RWPE2 (cell line): ENCODE measurements at regions not wholly inside any gene's neighbourhood (a gene's known extent, or its start where the extent isn't known, plus 50 kb on each side); places are given as distances from the start of the nearest gene placed in this dataset.
A peak's percentile ranks its signal among the peaks of the same experiment; 100 is the strongest.

Experiments used
- ATAC-seq: fragments of 200-7000 bp; cut with Tn5 transposase; 3 replicates; pipeline ENCODE4 v1.9.1; 2021; ENCODE audit warnings: low read depth
- DNase-seq: peaks from one replicate; pipeline ENCODE4 v3.0.0-alpha.2; 2020; ENCODE audit warnings: low spot score
- H3K27ac ChIP-seq: fragments of 450-650 bp; 2 replicates; pipeline ENCODE4 v1.5.1; 2017; ENCODE audit warnings: mild to moderate bottlenecking; ENCODE audit not compliant: poor library complexity, severe bottlenecking
- H3K27me3 ChIP-seq: fragments of 250-450 bp; sonication (Bioruptor Pico); 2 replicates; pipeline ENCODE4 v1.5.1; 2021; ENCODE audit warnings: mild to moderate bottlenecking, moderate library complexity; ENCODE audit not compliant: insufficient read depth, poor library complexity, severe bottlenecking
- H3K36me3 ChIP-seq: fragments of 250-450 bp; sonication (Bioruptor Pico); 2 replicates; pipeline ENCODE4 v1.5.1; 2020; ENCODE audit warnings: low read depth, mild to moderate bottlenecking, moderate library complexity
- H3K4me1 ChIP-seq: fragments of 250-450 bp; sonication (Bioruptor Pico); 2 replicates; pipeline ENCODE4 v1.5.1; 2021; ENCODE audit warnings: mild to moderate bottlenecking, moderate library complexity; ENCODE audit not compliant: insufficient read depth, poor library complexity, severe bottlenecking
- H3K4me3 ChIP-seq: fragments of 250-450 bp; sonication (Bioruptor Pico); 2 replicates; pipeline ENCODE4 v1.5.1; 2021; ENCODE audit warnings: mild to moderate bottlenecking, moderate library complexity; ENCODE audit not compliant: severe bottlenecking
- H3K9me3 ChIP-seq: fragments of 250-450 bp; sonication (Bioruptor Pico); 2 replicates; pipeline ENCODE4 v1.5.1; 2021; ENCODE audit warnings: mild to moderate bottlenecking, moderate library complexity; ENCODE audit not compliant: severe bottlenecking
- CTCF ChIP-seq: fragments of 450-650 bp; IDR thresholded peaks from one replicate; pipeline ENCODE4 v1.5.1; 2017; ENCODE audit warnings: mild to moderate bottlenecking, moderate library complexity; ENCODE audit not compliant: poor library complexity, severe bottlenecking

GRCh38 chr4:174434455-174434854 lies 87.8 kb downstream of the HPGD start:
- Histone ChIP-seq H3K9me3 (no peaks in the 10 kb centered on the region), H3K4me3 (no peak overlapping the region), H3K27me3 (no peaks in the 10 kb centered on the region), H3K36me3 (no peaks in the 10 kb centered on the region), H3K27ac (no peak overlapping the region), H3K4me1 (peaks cover 14% of the 10 kb centered on the region)
- ATAC-seq (no peak), DNase-seq (no peak)
- no peak for TF ChIP-seq CTCF

- Histone ChIP-seq H3K27ac (no peak overlapping the region), H3K9me3 (no peaks in the 10 kb centered on the region), H3K4me1 (no peaks in the 10 kb centered on the region), H3K36me3 (no peaks in the 10 kb centered on the region), H3K27me3 (no peaks in the 10 kb centered on the region), H3K4me3 (no peak overlapping the region)
- no peak for TF ChIP-seq CTCF
- DNase-seq (no peak), ATAC-seq (no peak)
Measured at GRCh38 chr4:174430576-174430975, 91.7 kb downstream of the HPGD start.

GRCh38 chr4:174429701-174430410 lies 92.4 kb downstream of the HPGD start:
- no peak for ATAC-seq
- no peak for DNase-seq
- Histone ChIP-seq H3K4me3 (no peak overlapping the region), H3K4me1 (no peaks in the 10 kb centered on the region), H3K9me3 (no peaks in the 10 kb centered on the region), H3K36me3 (no peaks in the 10 kb centered on the region), H3K27me3 (no peaks in the 10 kb centered on the region), H3K27ac (no peak overlapping the region)
- TF ChIP-seq CTCF = no peak

- H3K9me3 ChIP-seq = no peaks in the 10 kb centered on the region
- no peak overlapping the region for H3K27ac ChIP-seq
- H3K27me3 ChIP-seq = no peaks in the 10 kb centered on the region
- H3K4me3 ChIP-seq = no peak overlapping the region
- peak; percentile 17; the same call in 1 of the 3 replicates for ATAC-seq
- no peak for DNase-seq
- H3K4me1 ChIP-seq = peaks cover 17% of the 10 kb centered on the region
- H3K36me3 ChIP-seq = no peaks in the 10 kb centered on the region
- TF ChIP-seq CTCF = no peak
Measured at GRCh38 chr4:174427571-174428140, 94.6 kb downstream of the HPGD start.

GRCh38 chr4:174425669-174426068 lies 96.6 kb downstream of the HPGD start:
- no peaks in the 10 kb centered on the region for H3K36me3 ChIP-seq

More at GRCh38 chr4:174425669-174426068, 96.6 kb downstream of the HPGD start:
- Histone ChIP-seq H3K4me3 (no peak overlapping the region), H3K4me1 (peaks cover 17% of the 10 kb centered on the region), H3K27ac (no peak overlapping the region), H3K27me3 (no peaks in the 10 kb centered on the region), H3K9me3 (no peaks in the 10 kb centered on the region)
- DNase-seq (no peak), ATAC-seq (no peak)
- TF ChIP-seq CTCF = no peak
